Stimulated activated CD4-positive, alpha-beta T cell treated with anti-CD3 and anti-CD28 coated beads, TNF-alpha, amount 100 ng/mL, for 48 hours (primary cell): ENCODE measurements at regions not wholly inside any gene's neighbourhood (a gene's known extent, or its start where the extent isn't known, plus 50 kb on each side); places are given as distances from the start of the nearest gene placed in this dataset.
"Not testable (repeated sequence)": the region's sequence is repeated elsewhere in the genome, so short reads cannot be mapped to it uniquely, and the experiment has no call there.

Source experiments
- DNase-seq, 3 donors: peaks; one replicate each; pipeline ENCODE4 v3.0.0-alpha.2; 2020; ENCODE audit warnings: low read depth in 3 of 3

GRCh38 chr3:26141296-26141695 is 351.4 kb downstream of the OXSM start:
- no peak for DNase-seq

GRCh38 chr3:26145769-26146168 is 355.9 kb downstream of the OXSM start:
- no peak for DNase-seq

GRCh38 chr3:26157428-26157827 is 367.5 kb downstream of the OXSM start:
- DNase-seq = not testable (repeated sequence)

- DNase-seq = no peak
Observed at GRCh38 chr3:26171006-26171405, 381.1 kb downstream of the OXSM start.

DNA sequence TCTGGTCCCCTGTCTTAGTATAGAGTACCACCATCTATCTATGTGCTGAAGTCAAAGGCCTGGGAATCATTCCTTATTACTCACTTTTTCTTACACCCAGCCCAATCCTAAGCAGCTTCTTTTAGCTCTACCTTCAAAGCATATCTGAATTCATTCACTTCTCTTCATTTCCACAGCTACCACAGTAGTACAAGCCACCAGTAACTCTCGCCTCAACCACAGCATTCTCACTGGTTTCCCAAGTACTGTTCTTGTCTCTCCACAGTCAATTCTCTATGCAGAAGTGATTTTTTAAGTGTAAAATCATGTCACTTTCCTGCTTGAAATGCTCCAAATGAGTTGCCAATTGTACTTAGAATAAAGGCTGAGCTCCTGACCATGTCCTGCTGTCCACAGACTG is 401.7 kb downstream of the OXSM start:
- DNase-seq = no peak

DNA sequence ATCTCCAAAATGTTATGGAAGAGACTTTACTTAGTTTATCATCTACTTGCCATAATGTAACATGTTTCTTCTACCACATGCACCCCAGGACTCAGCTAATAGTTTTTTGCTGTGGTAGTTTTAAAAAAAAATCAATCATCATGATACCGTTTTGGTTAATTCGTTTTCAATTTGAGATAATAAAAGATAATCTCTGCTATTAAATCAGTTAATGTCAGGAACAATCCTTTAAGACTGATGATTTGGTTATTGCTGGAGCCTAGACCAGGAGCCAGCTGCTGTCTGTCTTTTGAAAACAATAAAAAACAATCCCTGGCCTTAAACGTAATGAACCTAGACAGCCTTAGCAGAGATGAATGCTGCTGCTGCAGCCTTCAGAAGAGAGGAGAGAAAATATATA is 403.7 kb downstream of the OXSM start:
- DNase-seq = no peak

GRCh38 chr3:26196781-26197180 is 406.9 kb downstream of the OXSM start:
- DNase-seq = no peak

- no peak for DNase-seq
Observed at GRCh38 chr3:26198609-26199008, 408.7 kb downstream of the OXSM start.

DNA sequence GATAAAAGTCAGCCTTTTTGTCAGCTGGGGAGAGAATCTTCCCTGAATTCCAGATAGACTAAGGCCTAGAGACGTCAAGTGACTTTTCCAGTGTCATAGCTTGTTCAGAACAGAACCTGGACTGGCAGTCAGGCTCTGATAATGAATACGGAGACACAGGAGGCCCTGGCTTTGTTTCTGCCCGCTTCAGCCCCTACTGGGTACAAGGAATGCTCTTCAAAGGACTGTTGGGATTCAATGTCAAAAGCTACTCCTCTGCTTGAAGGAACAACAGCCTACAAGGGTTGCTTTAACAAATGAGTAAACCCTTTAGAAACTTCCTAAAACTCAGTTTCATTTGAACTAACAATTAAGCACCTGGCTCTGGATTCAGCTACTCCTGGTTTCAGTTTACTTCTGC is 412.3 kb downstream of the OXSM start:
- no peak for DNase-seq

- DNase-seq = no peak
Observed at GRCh38 chr3:26205475-26205874, 415.6 kb downstream of the OXSM start.

- DNase-seq = no peak
Observed at GRCh38 chr3:26208201-26208600, 414.4 kb upstream of the LRRC3B start.

GRCh38 chr3:26229801-26230200 is 392.8 kb upstream of the LRRC3B start:
- DNase-seq = no peak

DNA sequence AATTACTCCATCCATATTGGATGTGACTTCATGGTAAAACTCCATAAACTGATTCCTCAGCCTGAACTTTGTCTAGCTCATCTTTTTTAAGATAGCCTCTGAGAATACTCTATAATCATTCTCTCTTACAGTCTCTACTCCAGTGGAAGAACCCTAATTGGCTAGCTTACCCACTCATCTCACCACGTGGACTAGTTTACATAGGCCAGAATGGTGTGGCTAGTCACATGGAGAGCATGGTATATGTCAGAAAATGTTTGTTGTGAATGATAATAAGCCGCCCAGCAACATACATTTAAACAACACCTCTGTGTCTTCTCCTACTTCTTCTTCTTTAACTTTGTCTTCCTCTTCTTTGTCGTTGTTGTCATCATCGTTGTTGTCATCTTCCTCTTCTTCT is 389.2 kb upstream of the LRRC3B start:
- DNase-seq = no peak

- DNase-seq = no peak
Observed at GRCh38 chr3:26236531-26236930, 386.0 kb upstream of the LRRC3B start.

DNA sequence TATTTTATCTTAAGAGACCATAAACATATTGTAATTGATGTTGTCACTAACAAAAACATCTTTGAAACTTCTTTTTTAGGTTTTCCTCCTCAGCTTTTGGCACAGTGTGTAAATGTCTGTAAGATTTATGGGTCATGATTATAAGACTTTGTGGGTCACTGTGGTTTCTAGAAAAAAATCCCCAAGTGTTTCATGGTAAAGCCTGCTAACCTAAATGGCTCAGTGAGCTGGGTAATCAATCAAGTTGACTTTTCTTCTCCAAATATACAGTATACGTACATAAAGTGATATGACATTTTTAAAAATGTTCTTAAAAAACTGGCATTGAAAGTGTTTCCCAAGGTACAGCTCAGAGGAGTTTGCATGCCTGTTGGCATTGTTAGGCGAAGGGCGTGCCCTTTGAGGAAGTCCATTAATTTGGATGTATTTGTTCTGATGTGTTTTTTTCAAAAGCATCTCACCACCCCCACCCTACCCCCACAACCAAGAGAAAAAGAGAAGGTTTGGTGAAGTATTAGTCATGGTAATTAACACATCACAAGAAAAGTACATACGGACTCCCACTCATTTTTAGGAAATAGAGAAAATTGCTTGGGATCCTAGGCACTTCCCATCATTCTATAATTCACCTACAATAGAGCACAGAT is 385.4 kb upstream of the LRRC3B start:
- DNase-seq = no peak

- DNase-seq = not testable (repeated sequence)
Observed at GRCh38 chr3:26244586-26244985, 378.0 kb upstream of the LRRC3B start.

- DNase-seq = no peak
Observed at GRCh38 chr3:26245236-26245635, 377.3 kb upstream of the LRRC3B start.

- DNase-seq = no peak
Observed at GRCh38 chr3:26246901-26247300, 375.7 kb upstream of the LRRC3B start.

DNA sequence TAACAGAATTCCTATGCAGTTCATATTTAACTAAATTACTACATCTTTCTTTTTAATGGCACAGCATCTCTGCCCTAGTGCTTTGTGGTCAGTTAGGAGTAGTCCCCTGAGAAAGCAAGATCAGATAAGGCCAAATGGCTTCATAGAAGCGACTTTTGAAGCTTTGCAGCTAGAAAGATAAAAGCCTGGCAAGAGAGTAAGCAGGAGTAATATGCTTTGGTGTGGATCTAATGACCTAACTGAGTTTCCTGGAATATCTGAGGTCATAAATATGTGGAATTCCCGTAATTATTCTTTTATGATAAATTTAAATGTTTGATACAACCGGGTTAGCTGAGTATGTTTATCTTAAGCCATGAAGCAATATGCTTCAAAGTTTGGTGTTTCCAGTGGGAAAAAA is 374.9 kb upstream of the LRRC3B start:
- no peak for DNase-seq

GRCh38 chr3:26252001-26252400 is 370.6 kb upstream of the LRRC3B start:
- DNase-seq = no peak

DNA sequence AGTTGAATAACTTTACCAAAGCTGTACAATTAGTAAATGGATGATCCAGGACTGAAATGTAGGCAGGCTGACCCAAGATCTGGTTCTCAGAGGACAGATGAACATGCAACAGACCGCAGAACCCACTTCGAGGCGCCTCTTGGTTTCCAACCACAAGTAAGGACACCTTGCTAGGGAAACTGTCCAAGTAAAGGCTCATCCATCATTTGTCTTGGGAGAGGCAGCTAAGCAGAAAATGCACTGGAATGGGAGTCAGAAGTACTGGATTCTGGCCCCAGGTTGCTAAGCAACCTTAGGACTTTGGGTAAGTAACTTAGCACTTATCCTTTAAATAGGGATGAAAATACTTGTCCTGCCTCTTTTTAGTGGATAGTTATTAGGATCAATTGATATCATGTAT is 366.3 kb upstream of the LRRC3B start:
- no peak for DNase-seq

DNA sequence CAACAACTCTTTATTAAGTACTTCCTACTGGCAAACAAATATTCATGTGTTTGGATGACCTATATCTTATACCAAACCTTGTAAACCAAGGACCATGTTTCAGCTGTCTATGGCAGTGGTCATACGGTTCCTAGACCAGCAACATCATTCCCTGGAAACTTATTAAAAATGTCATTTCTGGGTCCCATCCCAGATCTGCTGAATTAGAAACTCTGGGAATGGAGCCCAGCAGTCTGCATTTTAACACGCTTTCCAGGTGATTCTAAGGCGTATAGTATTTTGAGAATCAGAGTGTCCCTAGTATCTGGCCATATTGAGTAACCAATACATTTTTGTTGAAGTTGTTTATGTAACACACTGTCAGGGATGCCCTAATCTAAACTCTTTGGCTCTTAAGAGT is 363.4 kb upstream of the LRRC3B start:
- DNase-seq = no peak

- no peak for DNase-seq
Observed at GRCh38 chr3:26260139-26260538, 362.4 kb upstream of the LRRC3B start.

GRCh38 chr3:26264708-26265107 is 357.9 kb upstream of the LRRC3B start:
- DNase-seq = no peak
